Loucy (cell line): ENCODE measurements at regions not wholly inside any gene's neighbourhood (a gene's known extent, or its start where the extent isn't known, plus 50 kb on each side); places are given as distances from the start of the nearest gene placed in this dataset.

Source experiments
- EZH2phosphoT487 ChIP-seq: fragments of 200-600 bp; IDR thresholded peaks from 2 replicates; pipeline ENCODE4 v1.6.1; 2018; ENCODE audit warnings: antibody characterized with exemption, mild to moderate bottlenecking, moderate library complexity, borderline replicate concordance
- TF ChIP-seq, protein P1 (sequence below): fragments of 200-600 bp; sonication (generic); conservative IDR thresholded peaks from 2 replicates; pipeline ENCODE4 v1.5.1; 2014; ENCODE audit warnings: mild to moderate bottlenecking, antibody characterized with exemption, low read length

GRCh38 chr10:128380946-128381345 lies 254.7 kb upstream of the MKI67 start:
- TF ChIP-seq, protein P1, sequence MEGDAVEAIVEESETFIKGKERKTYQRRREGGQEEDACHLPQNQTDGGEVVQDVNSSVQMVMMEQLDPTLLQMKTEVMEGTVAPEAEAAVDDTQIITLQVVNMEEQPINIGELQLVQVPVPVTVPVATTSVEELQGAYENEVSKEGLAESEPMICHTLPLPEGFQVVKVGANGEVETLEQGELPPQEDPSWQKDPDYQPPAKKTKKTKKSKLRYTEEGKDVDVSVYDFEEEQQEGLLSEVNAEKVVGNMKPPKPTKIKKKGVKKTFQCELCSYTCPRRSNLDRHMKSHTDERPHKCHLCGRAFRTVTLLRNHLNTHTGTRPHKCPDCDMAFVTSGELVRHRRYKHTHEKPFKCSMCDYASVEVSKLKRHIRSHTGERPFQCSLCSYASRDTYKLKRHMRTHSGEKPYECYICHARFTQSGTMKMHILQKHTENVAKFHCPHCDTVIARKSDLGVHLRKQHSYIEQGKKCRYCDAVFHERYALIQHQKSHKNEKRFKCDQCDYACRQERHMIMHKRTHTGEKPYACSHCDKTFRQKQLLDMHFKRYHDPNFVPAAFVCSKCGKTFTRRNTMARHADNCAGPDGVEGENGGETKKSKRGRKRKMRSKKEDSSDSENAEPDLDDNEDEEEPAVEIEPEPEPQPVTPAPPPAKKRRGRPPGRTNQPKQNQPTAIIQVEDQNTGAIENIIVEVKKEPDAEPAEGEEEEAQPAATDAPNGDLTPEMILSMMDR: no peak
- TF ChIP-seq EZH2phosphoT487: no peak
